ENCODE measurements at regions not wholly inside any gene's neighbourhood (a gene's known extent, or its start where the extent isn't known, plus 50 kb on each side); places are given as distances from the start of the nearest gene placed in this dataset.

DNA sequence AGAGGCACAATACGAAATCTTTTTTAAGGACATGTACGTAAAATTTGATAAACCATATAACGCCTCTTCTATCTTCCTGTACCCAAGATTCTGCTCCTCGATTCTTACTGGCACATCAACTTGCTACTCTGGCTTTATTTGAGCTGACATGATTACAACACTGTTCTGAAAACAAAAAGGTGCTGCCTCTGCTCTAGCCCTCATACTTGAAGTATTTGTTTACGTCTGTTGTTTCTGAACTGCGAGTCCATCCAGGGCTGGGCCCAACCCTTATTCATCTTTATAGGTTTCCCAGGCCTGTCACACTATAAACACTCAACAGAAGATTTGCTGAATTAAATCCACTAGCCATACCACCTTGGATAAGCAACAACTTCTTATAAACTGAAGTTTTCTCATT, 96.2 kb upstream of the SVIL start:
- TF ChIP-seq ZNF362 (tag by site-specific recombination; IDR thresholded peaks at IDR 0.05) (no peak), ZNF513 (tag by site-specific recombination; IDR thresholded peaks at IDR 0.05) (no peak), PRDM1 (tag by site-specific recombination; IDR thresholded peaks at IDR 0.05) (no peak), YY1 (tag by site-specific recombination; IDR thresholded peaks at IDR 0.05) (no peak), ZBTB49 (tag by site-specific recombination; IDR thresholded peaks at IDR 0.05; ENCODE audit: low read depth) (no peak)
- TF ChIP-seq, protein P1, sequence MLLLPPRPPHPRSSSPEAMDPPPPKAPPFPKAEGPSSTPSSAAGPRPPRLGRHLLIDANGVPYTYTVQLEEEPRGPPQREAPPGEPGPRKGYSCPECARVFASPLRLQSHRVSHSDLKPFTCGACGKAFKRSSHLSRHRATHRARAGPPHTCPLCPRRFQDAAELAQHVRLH (tag by site-specific recombination; IDR thresholded peaks at IDR 0.05): no peak
- TF ChIP-seq, protein P2, sequence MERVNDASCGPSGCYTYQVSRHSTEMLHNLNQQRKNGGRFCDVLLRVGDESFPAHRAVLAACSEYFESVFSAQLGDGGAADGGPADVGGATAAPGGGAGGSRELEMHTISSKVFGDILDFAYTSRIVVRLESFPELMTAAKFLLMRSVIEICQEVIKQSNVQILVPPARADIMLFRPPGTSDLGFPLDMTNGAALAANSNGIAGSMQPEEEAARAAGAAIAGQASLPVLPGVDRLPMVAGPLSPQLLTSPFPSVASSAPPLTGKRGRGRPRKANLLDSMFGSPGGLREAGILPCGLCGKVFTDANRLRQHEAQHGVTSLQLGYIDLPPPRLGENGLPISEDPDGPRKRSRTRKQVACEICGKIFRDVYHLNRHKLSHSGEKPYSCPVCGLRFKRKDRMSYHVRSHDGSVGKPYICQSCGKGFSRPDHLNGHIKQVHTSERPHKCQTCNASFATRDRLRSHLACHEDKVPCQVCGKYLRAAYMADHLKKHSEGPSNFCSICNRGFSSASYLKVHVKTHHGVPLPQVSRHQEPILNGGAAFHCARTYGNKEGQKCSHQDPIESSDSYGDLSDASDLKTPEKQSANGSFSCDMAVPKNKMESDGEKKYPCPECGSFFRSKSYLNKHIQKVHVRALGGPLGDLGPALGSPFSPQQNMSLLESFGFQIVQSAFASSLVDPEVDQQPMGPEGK (tag by site-specific recombination; IDR thresholded peaks at IDR 0.05): no peak
- TF ChIP-seq, protein P3, sequence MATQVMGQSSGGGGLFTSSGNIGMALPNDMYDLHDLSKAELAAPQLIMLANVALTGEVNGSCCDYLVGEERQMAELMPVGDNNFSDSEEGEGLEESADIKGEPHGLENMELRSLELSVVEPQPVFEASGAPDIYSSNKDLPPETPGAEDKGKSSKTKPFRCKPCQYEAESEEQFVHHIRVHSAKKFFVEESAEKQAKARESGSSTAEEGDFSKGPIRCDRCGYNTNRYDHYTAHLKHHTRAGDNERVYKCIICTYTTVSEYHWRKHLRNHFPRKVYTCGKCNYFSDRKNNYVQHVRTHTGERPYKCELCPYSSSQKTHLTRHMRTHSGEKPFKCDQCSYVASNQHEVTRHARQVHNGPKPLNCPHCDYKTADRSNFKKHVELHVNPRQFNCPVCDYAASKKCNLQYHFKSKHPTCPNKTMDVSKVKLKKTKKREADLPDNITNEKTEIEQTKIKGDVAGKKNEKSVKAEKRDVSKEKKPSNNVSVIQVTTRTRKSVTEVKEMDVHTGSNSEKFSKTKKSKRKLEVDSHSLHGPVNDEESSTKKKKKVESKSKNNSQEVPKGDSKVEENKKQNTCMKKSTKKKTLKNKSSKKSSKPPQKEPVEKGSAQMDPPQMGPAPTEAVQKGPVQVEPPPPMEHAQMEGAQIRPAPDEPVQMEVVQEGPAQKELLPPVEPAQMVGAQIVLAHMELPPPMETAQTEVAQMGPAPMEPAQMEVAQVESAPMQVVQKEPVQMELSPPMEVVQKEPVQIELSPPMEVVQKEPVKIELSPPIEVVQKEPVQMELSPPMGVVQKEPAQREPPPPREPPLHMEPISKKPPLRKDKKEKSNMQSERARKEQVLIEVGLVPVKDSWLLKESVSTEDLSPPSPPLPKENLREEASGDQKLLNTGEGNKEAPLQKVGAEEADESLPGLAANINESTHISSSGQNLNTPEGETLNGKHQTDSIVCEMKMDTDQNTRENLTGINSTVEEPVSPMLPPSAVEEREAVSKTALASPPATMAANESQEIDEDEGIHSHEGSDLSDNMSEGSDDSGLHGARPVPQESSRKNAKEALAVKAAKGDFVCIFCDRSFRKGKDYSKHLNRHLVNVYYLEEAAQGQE (tag by site-specific recombination; IDR thresholded peaks at IDR 0.05): no peak
- TF ChIP-seq, protein P4, sequence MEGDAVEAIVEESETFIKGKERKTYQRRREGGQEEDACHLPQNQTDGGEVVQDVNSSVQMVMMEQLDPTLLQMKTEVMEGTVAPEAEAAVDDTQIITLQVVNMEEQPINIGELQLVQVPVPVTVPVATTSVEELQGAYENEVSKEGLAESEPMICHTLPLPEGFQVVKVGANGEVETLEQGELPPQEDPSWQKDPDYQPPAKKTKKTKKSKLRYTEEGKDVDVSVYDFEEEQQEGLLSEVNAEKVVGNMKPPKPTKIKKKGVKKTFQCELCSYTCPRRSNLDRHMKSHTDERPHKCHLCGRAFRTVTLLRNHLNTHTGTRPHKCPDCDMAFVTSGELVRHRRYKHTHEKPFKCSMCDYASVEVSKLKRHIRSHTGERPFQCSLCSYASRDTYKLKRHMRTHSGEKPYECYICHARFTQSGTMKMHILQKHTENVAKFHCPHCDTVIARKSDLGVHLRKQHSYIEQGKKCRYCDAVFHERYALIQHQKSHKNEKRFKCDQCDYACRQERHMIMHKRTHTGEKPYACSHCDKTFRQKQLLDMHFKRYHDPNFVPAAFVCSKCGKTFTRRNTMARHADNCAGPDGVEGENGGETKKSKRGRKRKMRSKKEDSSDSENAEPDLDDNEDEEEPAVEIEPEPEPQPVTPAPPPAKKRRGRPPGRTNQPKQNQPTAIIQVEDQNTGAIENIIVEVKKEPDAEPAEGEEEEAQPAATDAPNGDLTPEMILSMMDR (tag by site-specific recombination; IDR thresholded peaks at IDR 0.05): no peak
- TF ChIP-seq, protein P5, sequence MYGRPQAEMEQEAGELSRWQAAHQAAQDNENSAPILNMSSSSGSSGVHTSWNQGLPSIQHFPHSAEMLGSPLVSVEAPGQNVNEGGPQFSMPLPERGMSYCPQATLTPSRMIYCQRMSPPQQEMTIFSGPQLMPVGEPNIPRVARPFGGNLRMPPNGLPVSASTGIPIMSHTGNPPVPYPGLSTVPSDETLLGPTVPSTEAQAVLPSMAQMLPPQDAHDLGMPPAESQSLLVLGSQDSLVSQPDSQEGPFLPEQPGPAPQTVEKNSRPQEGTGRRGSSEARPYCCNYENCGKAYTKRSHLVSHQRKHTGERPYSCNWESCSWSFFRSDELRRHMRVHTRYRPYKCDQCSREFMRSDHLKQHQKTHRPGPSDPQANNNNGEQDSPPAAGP (tag by site-specific recombination; IDR thresholded peaks at IDR 0.05): no peak
